ENCODE measurements at regions not wholly inside any gene's neighbourhood (a gene's known extent, or its start where the extent isn't known, plus 50 kb on each side); places are given as distances from the start of the nearest gene placed in this dataset.

GRCh38 chr11:127424661-127425060 is 424.1 kb upstream of the KIRREL3 start:
- Histone ChIP-seq H3K36me3 (ENCODE audit: insufficient read depth, low read length) (no peaks in the 10 kb centered on the region), H4K20me1 (ENCODE audit: insufficient read depth) (no peaks in the 10 kb centered on the region), H3K79me2 (replicated peaks; ENCODE audit: insufficient read depth, low read length) (no peaks in the 10 kb centered on the region), H3K9ac (ENCODE audit: low read length) (no peak overlapping the region), H3K27me3 (ENCODE audit: insufficient read depth, low read depth, low read length) (no peaks in the 10 kb centered on the region), H3K4me3 (ENCODE audit: low read length) (no peak overlapping the region), H3K4me2 (ENCODE audit: low read length) (no peak overlapping the region), H2AFZ (ENCODE audit: low read depth, low read length) (no peak overlapping the region), H3F3A (ENCODE audit: insufficient read depth, low read length, poor library complexity, severe bottlenecking) (no peaks in the 10 kb centered on the region), H3K9me3 (ENCODE audit: low read length) (no peaks in the 10 kb centered on the region), H3K9me2 (ENCODE audit: insufficient read depth, low read length) (no peaks in the 10 kb centered on the region), H3K27ac (ENCODE audit: low read length) (no peak overlapping the region)
- no peak for TF ChIP-seq REST (IDR thresholded peaks at IDR 0.05; ENCODE audit: borderline replicate concordance)
- no peak for TF ChIP-seq EP300 (conservative IDR thresholded peaks at IDR 0.05; ENCODE audit: poor library complexity, severe bottlenecking)
- TF ChIP-seq CTCF (IDR thresholded peaks at IDR 0.05; ENCODE audit: poor library complexity, severe bottlenecking), result no peak
- no peak for TF ChIP-seq RAD21 (conservative IDR thresholded peaks at IDR 0.05)

GRCh38 chr11:127420139-127420538 is 419.6 kb upstream of the KIRREL3 start:
- Histone ChIP-seq H3K27ac (ENCODE audit: low read length) (no peak overlapping the region), H3K9me2 (ENCODE audit: insufficient read depth, low read length) (no peaks in the 10 kb centered on the region), H3K9ac (ENCODE audit: low read length) (no peak overlapping the region), H3K4me2 (ENCODE audit: low read length) (no peak overlapping the region), H4K20me1 (ENCODE audit: insufficient read depth) (no peaks in the 10 kb centered on the region), H3K9me3 (ENCODE audit: low read length) (no peaks in the 10 kb centered on the region), H3K79me2 (replicated peaks; ENCODE audit: insufficient read depth, low read length) (no peaks in the 10 kb centered on the region), H3K27me3 (ENCODE audit: insufficient read depth, low read depth, low read length) (no peaks in the 10 kb centered on the region), H3K36me3 (ENCODE audit: insufficient read depth, low read length) (no peaks in the 10 kb centered on the region), H2AFZ (ENCODE audit: low read depth, low read length) (no peak overlapping the region), H3F3A (ENCODE audit: insufficient read depth, low read length, poor library complexity, severe bottlenecking) (no peaks in the 10 kb centered on the region), H3K4me3 (ENCODE audit: low read length) (no peak overlapping the region)
- TF ChIP-seq TAF1 (IDR thresholded peaks at IDR 0.05; ENCODE audit: low read depth) (no peak), EZH2 (IDR thresholded peaks at IDR 0.05; ENCODE audit: borderline replicate concordance, insufficient read depth, low read length, poor library complexity, severe bottlenecking) (no peak), REST (IDR thresholded peaks at IDR 0.05; ENCODE audit: borderline replicate concordance) (no peak), RAD21 (conservative IDR thresholded peaks at IDR 0.05) (no peak), POLR2AphosphoS5 (IDR thresholded peaks at IDR 0.05) (no peak), MXI1 (conservative IDR thresholded peaks at IDR 0.05; ENCODE audit: poor library complexity, severe bottlenecking) (no peak)
